DND-41 (cell line): ENCODE measurements at regions not wholly inside any gene's neighbourhood (a gene's known extent, or its start where the extent isn't known, plus 50 kb on each side); places are given as distances from the start of the nearest gene placed in this dataset.

Source experiments
- ATAC-seq: fragments of 200-7000 bp; cut with Tn5 transposase; 3 replicates; pipeline ENCODE4 v1.9.1; 2021; ENCODE audit warnings: low read depth; ENCODE audit not compliant: insufficient read depth
- DNase-seq: peaks from one replicate; pipeline ENCODE4 v3.0.0-alpha.2; 2020
- H2AFZ ChIP-seq: 2 replicates; pipeline ENCODE4 v1.6.0; 2012; ENCODE audit warnings: low read depth, low read length
- H3K27ac ChIP-seq: 2 replicates; pipeline ENCODE4 v1.5.1; 2012; ENCODE audit warnings: low read length, inconsistent platforms
- H3K27me3 ChIP-seq: fragments of 200-600 bp; sonication (generic); 2 replicates; pipeline ENCODE4 v1.6.0; 2012; ENCODE audit warnings: low read length, mild to moderate bottlenecking, inconsistent platforms; ENCODE audit not compliant: insufficient read depth, poor library complexity
- H3K36me3 ChIP-seq: 2 replicates; pipeline ENCODE4 v1.5.1; 2012; ENCODE audit warnings: low read length, inconsistent platforms; ENCODE audit not compliant: insufficient read depth
- H3K4me1 ChIP-seq: 2 replicates; pipeline ENCODE4 v1.5.1; 2012; ENCODE audit warnings: mild to moderate bottlenecking, low read length; ENCODE audit not compliant: insufficient read depth
- H3K4me2 ChIP-seq: 2 replicates; pipeline ENCODE4 v1.6.0; 2012; ENCODE audit warnings: mild to moderate bottlenecking, moderate library complexity, low read length, inconsistent platforms; ENCODE audit not compliant: insufficient read depth
- H3K4me3 ChIP-seq, 2 experiments: fragments of 200-600 bp in 1 of 2; shearing (Covaris generic) in 1 of 2; 2 replicates each; pipeline ENCODE4 v1.5.1; 2012 to 2016; ENCODE audit warnings: inconsistent platforms in 2 of 2, low read length in 2 of 2, mild to moderate bottlenecking in 2 of 2, low read depth in 1 of 2, moderate library complexity in 1 of 2
- H3K79me2 ChIP-seq: 2 replicates; pipeline ENCODE4 v1.6.0; 2012; ENCODE audit warnings: low read length, inconsistent platforms; ENCODE audit not compliant: insufficient read depth
- H3K9ac ChIP-seq: 2 replicates; pipeline ENCODE4 v1.6.0; 2012; ENCODE audit warnings: low read depth, mild to moderate bottlenecking, inconsistent platforms, low read length, moderate library complexity
- H3K9me3 ChIP-seq: 2 replicates; pipeline ENCODE4 v1.5.1; 2012; ENCODE audit warnings: low read length, moderate library complexity, mild to moderate bottlenecking, inconsistent platforms; ENCODE audit not compliant: insufficient read depth, severe bottlenecking
- H4K20me1 ChIP-seq: 2 replicates; pipeline ENCODE4 v1.6.0; 2012; ENCODE audit warnings: low read length; ENCODE audit not compliant: insufficient read depth
- EZH2 ChIP-seq: IDR thresholded peaks from 3 replicates; pipeline ENCODE4 v1.6.1; 2012; ENCODE audit warnings: borderline replicate concordance, low read depth, mild to moderate bottlenecking, moderate library complexity, low read length, inconsistent platforms; ENCODE audit not compliant: severe bottlenecking
- TF ChIP-seq, protein P1 (sequence below): IDR thresholded peaks from 2 replicates; pipeline ENCODE4 v1.5.1; 2012; ENCODE audit warnings: borderline replicate concordance, low read length, moderate library complexity, mild to moderate bottlenecking; ENCODE audit not compliant: poor library complexity, severe bottlenecking; ENCODE audit errors: extremely low read depth

DNA sequence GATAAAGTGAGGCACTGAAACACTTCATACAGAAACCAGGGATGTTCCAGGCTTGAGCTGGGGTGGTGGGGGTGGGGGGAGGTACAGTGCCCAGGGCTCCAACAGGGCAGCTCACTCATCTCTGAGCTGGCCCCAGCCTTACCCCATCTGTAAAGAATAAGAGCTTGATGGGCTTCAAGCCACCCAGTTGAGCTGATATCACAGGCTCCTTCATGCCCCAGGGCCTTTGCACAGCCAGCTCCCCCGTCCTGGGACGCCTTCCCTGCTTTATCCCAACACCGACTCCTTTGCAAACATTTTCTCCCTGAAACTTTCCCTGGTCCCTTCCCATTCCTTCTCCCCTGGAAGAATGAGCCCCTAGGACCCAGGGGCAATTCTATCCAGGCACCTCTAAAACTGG lies 261.7 kb downstream of the PARN start:
- no peak overlapping the region for H3K4me3 ChIP-seq
- H3K9me3 ChIP-seq, result no peaks in the 10 kb centered on the region
- no peak overlapping the region for H2AFZ ChIP-seq
- H3K9ac ChIP-seq, result no peak overlapping the region
- H3K79me2 ChIP-seq, result no peaks in the 10 kb centered on the region
- H4K20me1 ChIP-seq, result no peaks in the 10 kb centered on the region; the same call in 1 of the 2 replicates
- DNase-seq (no peak), ATAC-seq (no peak)
- no peaks in the 10 kb centered on the region for H3K36me3 ChIP-seq
- TF ChIP-seq, protein P1, sequence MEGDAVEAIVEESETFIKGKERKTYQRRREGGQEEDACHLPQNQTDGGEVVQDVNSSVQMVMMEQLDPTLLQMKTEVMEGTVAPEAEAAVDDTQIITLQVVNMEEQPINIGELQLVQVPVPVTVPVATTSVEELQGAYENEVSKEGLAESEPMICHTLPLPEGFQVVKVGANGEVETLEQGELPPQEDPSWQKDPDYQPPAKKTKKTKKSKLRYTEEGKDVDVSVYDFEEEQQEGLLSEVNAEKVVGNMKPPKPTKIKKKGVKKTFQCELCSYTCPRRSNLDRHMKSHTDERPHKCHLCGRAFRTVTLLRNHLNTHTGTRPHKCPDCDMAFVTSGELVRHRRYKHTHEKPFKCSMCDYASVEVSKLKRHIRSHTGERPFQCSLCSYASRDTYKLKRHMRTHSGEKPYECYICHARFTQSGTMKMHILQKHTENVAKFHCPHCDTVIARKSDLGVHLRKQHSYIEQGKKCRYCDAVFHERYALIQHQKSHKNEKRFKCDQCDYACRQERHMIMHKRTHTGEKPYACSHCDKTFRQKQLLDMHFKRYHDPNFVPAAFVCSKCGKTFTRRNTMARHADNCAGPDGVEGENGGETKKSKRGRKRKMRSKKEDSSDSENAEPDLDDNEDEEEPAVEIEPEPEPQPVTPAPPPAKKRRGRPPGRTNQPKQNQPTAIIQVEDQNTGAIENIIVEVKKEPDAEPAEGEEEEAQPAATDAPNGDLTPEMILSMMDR, result no peak
- no peak for TF ChIP-seq EZH2
- H3K4me1 ChIP-seq, result no peaks in the 10 kb centered on the region
- no peak overlapping the region for H3K27ac ChIP-seq
- H3K4me2 ChIP-seq, result no peak overlapping the region
- H3K27me3 ChIP-seq, result no peaks in the 10 kb centered on the region

DNA sequence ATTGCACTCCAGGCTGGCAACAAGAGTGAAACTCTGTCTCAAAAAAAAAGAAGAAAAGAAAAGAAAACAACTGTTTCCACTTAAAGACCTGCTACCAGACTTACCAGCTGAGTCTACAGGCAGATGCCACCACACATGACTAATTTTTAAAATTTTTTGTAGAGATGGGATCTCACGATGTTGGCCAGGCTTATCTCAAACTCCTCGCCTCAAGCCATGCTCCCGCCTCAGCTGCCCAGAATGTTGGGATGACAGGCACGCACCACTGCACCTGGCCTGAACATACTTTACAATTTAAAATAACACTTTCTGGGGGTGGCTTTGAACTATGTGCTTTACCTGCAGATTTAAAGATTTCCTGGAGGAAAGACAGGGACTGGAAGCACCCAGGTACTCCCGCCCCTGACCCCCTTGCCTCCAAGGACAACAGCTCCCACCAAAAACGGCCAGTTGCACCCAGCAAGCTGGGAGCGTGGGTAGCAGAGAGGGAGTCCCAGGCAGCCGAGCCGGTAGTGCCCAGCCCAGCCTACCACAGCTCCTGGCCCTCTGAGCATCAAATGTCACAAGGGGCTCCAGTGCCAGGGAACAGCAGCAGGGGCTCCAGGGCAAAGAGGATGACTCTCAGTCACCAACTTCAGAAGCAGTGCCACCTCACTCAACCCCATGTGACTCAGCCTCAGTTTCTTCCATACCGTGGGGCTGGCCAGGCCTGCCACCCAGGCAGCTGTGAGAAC lies 262.9 kb downstream of the PARN start:
- ATAC-seq, result no peak

DNA sequence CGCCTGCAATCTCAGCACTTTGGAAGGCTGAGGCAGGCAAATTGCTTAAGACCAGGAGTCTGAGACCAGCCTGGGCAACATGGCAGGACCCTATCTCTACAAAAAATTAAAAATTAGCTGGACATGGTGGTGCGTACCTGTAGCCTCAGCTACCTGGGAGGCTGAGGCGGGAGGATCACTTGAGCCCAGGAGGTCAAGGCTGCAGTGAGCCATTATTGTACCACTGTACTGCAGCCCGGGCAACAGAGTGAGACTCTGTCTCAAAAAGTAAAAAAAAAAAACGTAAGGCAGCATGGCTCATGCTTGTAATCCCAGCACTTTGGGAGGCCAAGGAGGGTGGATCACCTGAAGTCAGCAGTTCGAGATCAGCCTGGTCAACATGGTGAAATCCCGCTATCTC lies 263.6 kb downstream of the PARN start:
- H3K36me3 ChIP-seq, result no peaks in the 10 kb centered on the region
- H3K27ac ChIP-seq, result no peak overlapping the region
- DNase-seq (no peak), ATAC-seq (no peak)
- no peak overlapping the region for H3K4me3 ChIP-seq
- no peaks in the 10 kb centered on the region for H3K9me3 ChIP-seq
- H3K4me1 ChIP-seq, result no peaks in the 10 kb centered on the region
- no peaks in the 10 kb centered on the region for H3K79me2 ChIP-seq
- no peaks in the 10 kb centered on the region for H3K27me3 ChIP-seq
- H3K9ac ChIP-seq, result no peak overlapping the region
- TF ChIP-seq EZH2, result no peak
- TF ChIP-seq, protein P1, result no peak
- no peak overlapping the region for H2AFZ ChIP-seq
- no peak overlapping the region for H3K4me2 ChIP-seq
- H4K20me1 ChIP-seq, result no peaks in the 10 kb centered on the region; the same call in 1 of the 2 replicates

More for the DNA sequence above, 262.9 kb downstream of the PARN start:
- H4K20me1 ChIP-seq, result no peaks in the 10 kb centered on the region; the same call in 1 of the 2 replicates
- H3K9me3 ChIP-seq, result no peaks in the 10 kb centered on the region
- no peak for DNase-seq
- TF ChIP-seq, protein P1, result no peak
- TF ChIP-seq EZH2, result no peak
- H3K36me3 ChIP-seq, result no peaks in the 10 kb centered on the region
- no peaks in the 10 kb centered on the region for H3K79me2 ChIP-seq
- no peak overlapping the region for H3K9ac ChIP-seq
- no peak overlapping the region for H3K27ac ChIP-seq
- no peaks in the 10 kb centered on the region for H3K27me3 ChIP-seq
- H3K4me2 ChIP-seq, result no peak overlapping the region
- H3K4me3 ChIP-seq, result no peak overlapping the region
- no peaks in the 10 kb centered on the region for H3K4me1 ChIP-seq
- no peak overlapping the region for H2AFZ ChIP-seq
